ENCODE measurements at regions not wholly inside any gene's neighbourhood (a gene's known extent, or its start where the extent isn't known, plus 50 kb on each side); places are given as distances from the start of the nearest gene placed in this dataset.

DNA sequence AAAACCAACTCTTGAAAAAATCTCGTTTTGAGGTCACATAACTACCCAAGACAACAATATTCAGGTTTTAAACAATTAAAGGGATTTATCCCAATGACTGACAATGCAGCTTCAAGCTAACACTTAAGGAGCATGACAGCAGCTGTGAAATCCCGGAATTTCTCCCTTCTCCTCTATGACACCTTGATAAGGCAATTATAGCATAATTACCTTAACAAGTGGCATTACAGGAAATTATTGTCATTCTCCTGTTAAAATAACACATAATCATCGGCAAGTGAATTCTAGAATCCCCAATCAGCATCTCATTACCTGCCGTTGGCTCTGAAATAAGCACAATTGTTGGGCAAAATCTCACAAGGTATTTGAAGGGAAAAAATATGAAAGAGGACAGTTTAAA, 417.0 kb upstream of the PFKP start:
- TF ChIP-seq, protein P1, sequence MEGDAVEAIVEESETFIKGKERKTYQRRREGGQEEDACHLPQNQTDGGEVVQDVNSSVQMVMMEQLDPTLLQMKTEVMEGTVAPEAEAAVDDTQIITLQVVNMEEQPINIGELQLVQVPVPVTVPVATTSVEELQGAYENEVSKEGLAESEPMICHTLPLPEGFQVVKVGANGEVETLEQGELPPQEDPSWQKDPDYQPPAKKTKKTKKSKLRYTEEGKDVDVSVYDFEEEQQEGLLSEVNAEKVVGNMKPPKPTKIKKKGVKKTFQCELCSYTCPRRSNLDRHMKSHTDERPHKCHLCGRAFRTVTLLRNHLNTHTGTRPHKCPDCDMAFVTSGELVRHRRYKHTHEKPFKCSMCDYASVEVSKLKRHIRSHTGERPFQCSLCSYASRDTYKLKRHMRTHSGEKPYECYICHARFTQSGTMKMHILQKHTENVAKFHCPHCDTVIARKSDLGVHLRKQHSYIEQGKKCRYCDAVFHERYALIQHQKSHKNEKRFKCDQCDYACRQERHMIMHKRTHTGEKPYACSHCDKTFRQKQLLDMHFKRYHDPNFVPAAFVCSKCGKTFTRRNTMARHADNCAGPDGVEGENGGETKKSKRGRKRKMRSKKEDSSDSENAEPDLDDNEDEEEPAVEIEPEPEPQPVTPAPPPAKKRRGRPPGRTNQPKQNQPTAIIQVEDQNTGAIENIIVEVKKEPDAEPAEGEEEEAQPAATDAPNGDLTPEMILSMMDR (IDR thresholded peaks at IDR 0.05): no peak
- TF ChIP-seq POLR2A (IDR thresholded peaks at IDR 0.05): no peak
